ENCODE measurements at regions not wholly inside any gene's neighbourhood (a gene's known extent, or its start where the extent isn't known, plus 50 kb on each side); places are given as distances from the start of the nearest gene placed in this dataset.

DNA sequence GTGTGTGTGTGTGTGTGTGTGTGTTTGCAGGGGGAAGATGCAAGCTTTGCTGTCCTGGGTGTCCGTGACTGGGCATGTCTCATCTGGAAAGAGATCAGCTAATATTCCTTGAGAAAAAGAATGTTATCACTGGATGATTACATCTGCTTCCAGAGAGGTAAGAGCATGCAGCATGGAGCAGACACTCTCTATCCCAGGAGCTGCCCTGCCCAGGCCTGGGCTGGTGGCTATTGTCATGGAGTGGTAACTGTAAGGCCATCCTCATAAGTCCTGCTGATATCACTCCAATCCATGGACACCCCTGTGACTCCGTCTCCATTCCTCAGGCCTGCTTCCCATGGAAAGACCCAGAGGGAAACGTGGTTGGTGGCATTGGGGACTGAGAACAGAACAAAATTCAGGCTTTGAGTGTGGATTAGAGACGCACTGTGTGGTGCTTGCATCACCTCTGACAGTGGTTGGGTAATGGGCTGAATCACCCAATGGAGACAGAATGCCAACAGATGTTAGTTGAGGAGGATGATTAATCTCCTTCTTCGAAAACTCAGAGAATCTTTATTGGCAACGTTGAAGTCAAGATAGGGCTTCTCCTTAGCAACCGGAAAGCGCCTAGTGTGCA is 52.0 kb upstream of the KCNIP1 start:
- Mint-ChIP-seq H3K27ac (ENCODE audit: unreplicated experiment) (no peak overlapping the region), H3K9me3 (ENCODE audit: low read depth, unreplicated experiment) (no peaks in the 10 kb centered on the region), H3K27me3 (ENCODE audit: unreplicated experiment) (peaks cover 37% of the 10 kb centered on the region), H3K4me3 (ENCODE audit: low read depth, unreplicated experiment) (no peak overlapping the region), H3K36me3 (ENCODE audit: insufficient read depth, unreplicated experiment) (no peaks in the 10 kb centered on the region), H3K4me1 (ENCODE audit: low read depth, unreplicated experiment) (no peaks in the 10 kb centered on the region)
- CTCF ChIA-PET, result no interaction called here
- TF ChIP-seq, protein P1, sequence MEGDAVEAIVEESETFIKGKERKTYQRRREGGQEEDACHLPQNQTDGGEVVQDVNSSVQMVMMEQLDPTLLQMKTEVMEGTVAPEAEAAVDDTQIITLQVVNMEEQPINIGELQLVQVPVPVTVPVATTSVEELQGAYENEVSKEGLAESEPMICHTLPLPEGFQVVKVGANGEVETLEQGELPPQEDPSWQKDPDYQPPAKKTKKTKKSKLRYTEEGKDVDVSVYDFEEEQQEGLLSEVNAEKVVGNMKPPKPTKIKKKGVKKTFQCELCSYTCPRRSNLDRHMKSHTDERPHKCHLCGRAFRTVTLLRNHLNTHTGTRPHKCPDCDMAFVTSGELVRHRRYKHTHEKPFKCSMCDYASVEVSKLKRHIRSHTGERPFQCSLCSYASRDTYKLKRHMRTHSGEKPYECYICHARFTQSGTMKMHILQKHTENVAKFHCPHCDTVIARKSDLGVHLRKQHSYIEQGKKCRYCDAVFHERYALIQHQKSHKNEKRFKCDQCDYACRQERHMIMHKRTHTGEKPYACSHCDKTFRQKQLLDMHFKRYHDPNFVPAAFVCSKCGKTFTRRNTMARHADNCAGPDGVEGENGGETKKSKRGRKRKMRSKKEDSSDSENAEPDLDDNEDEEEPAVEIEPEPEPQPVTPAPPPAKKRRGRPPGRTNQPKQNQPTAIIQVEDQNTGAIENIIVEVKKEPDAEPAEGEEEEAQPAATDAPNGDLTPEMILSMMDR (IDR thresholded peaks at IDR 0.05; ENCODE audit: unreplicated experiment), result no peak
- no peak for DNase-seq
- intact Hi-C loops (cut with micrococcal nuclease; ENCODE audit: unreplicated experiment), result no loop called here
- no TSS peak for BruUV-seq (replicated peaks)

GRCh38 chr5:170450061-170450669 is 53.7 kb upstream of the KCNIP1 start:
- intact Hi-C loops (cut with micrococcal nuclease; ENCODE audit: unreplicated experiment), result no loop called here
- TF ChIP-seq, protein P1 (IDR thresholded peaks at IDR 0.05; ENCODE audit: unreplicated experiment), result no peak
- H3K4me1 Mint-ChIP-seq (ENCODE audit: low read depth, unreplicated experiment), result no peaks in the 10 kb centered on the region
- H3K36me3 Mint-ChIP-seq (ENCODE audit: insufficient read depth, unreplicated experiment), result no peaks in the 10 kb centered on the region
- H3K27me3 Mint-ChIP-seq (ENCODE audit: unreplicated experiment), result peaks cover 54% of the 10 kb centered on the region
- BruUV-seq (replicated peaks), result no TSS peak
- H3K27ac Mint-ChIP-seq (ENCODE audit: unreplicated experiment), result no peak overlapping the region
- H3K4me3 Mint-ChIP-seq (ENCODE audit: low read depth, unreplicated experiment), result no peak overlapping the region
- no peak for DNase-seq
- CTCF ChIA-PET, result interaction anchor here (0.7 kb wide), 1 partner anchor 32 kb away, joined by 3 read pairs; no protein-coding TSS in a partner anchor
- H3K9me3 Mint-ChIP-seq (ENCODE audit: low read depth, unreplicated experiment), result no peaks in the 10 kb centered on the region

DNA sequence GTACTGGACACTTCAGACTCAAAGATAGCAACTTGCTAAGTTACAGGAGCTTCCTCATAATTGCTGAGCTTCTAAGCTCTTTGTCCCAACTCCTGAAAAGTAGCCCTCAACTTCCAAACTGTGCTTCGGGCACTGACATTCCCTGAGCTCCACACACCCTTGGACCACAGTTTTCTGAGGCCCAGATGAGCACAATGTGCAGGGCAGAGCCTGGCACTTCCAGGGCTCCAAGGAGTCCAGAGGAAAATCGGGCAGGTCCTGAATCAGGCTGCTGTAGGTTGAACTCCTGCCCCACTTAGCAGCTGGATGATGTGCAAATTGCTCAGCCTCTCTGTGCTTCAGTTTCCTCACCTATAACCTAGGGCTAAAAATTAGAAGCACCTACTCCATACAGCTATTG is 54.6 kb upstream of the KCNIP1 start:
- Mint-ChIP-seq H3K4me3 (ENCODE audit: low read depth, unreplicated experiment) (no peak overlapping the region), H3K4me1 (ENCODE audit: low read depth, unreplicated experiment) (no peaks in the 10 kb centered on the region), H3K27ac (ENCODE audit: unreplicated experiment) (no peak overlapping the region), H3K9me3 (ENCODE audit: low read depth, unreplicated experiment) (no peaks in the 10 kb centered on the region), H3K27me3 (ENCODE audit: unreplicated experiment) (peaks cover 60% of the 10 kb centered on the region), H3K36me3 (ENCODE audit: insufficient read depth, unreplicated experiment) (no peaks in the 10 kb centered on the region)
- intact Hi-C loops (cut with micrococcal nuclease; ENCODE audit: unreplicated experiment), result no loop called here
- no TSS peak for BruUV-seq (replicated peaks)
- CTCF ChIA-PET, result interaction anchor here (0.7 kb wide), 1 partner anchor 33 kb away, joined by 3 read pairs; no protein-coding TSS in a partner anchor
- no peak for DNase-seq
- TF ChIP-seq, protein P1 (IDR thresholded peaks at IDR 0.05; ENCODE audit: unreplicated experiment), result no peak

DNA sequence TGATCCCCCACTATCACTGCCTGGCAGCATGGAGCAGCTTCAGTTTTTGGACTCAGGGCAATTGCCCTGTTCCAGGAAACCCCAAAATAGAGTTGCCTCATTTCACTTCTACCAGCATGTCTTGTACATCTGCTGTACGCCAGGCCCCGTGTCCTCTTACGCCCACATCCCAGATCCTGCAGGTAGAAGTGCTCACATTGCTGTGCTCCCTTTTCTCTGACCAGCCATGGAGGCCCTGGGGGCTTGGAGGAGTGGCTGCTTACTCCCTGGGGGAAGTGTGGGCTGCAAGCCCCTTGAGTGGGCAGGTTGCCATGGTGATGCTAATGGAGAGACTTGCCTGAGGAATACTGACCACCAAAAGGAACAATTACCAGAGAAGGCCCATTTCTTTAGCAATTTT is 55.6 kb upstream of the KCNIP1 start:
- intact Hi-C loops (cut with micrococcal nuclease; ENCODE audit: unreplicated experiment), result no loop called here
- Mint-ChIP-seq H3K27ac (ENCODE audit: unreplicated experiment) (no peak overlapping the region), H3K27me3 (ENCODE audit: unreplicated experiment) (peaks cover 52% of the 10 kb centered on the region), H3K36me3 (ENCODE audit: insufficient read depth, unreplicated experiment) (no peaks in the 10 kb centered on the region), H3K4me1 (ENCODE audit: low read depth, unreplicated experiment) (no peaks in the 10 kb centered on the region), H3K9me3 (ENCODE audit: low read depth, unreplicated experiment) (no peaks in the 10 kb centered on the region), H3K4me3 (ENCODE audit: low read depth, unreplicated experiment) (no peak overlapping the region)
- CTCF ChIA-PET, result no interaction called here
- TF ChIP-seq, protein P1 (IDR thresholded peaks at IDR 0.05; ENCODE audit: unreplicated experiment), result no peak
- DNase-seq, result no peak
- no TSS peak for BruUV-seq (replicated peaks)
